ENCODE measurements at regions not wholly inside any gene's neighbourhood (a gene's known extent, or its start where the extent isn't known, plus 50 kb on each side); places are given as distances from the start of the nearest gene placed in this dataset.

- TF ChIP-seq, protein P1, sequence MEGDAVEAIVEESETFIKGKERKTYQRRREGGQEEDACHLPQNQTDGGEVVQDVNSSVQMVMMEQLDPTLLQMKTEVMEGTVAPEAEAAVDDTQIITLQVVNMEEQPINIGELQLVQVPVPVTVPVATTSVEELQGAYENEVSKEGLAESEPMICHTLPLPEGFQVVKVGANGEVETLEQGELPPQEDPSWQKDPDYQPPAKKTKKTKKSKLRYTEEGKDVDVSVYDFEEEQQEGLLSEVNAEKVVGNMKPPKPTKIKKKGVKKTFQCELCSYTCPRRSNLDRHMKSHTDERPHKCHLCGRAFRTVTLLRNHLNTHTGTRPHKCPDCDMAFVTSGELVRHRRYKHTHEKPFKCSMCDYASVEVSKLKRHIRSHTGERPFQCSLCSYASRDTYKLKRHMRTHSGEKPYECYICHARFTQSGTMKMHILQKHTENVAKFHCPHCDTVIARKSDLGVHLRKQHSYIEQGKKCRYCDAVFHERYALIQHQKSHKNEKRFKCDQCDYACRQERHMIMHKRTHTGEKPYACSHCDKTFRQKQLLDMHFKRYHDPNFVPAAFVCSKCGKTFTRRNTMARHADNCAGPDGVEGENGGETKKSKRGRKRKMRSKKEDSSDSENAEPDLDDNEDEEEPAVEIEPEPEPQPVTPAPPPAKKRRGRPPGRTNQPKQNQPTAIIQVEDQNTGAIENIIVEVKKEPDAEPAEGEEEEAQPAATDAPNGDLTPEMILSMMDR (IDR thresholded peaks at IDR 0.05): no peak
- Histone ChIP-seq H3K27ac (no peak overlapping the region), H3K36me3 (no peaks in the 10 kb centered on the region), H3K9me3 (no peaks in the 10 kb centered on the region), H3K4me1 (no peaks in the 10 kb centered on the region), H3K4me3 (no peak overlapping the region), H3K27me3 (no peaks in the 10 kb centered on the region)
- DNase-seq (no peak), ATAC-seq (no peak)
- intact Hi-C loops (cut with DNase I): no loop called here
These were observed 97.6 kb downstream of the NUDT12 start for GRCh38 chr5:103464835-103465484.

GRCh38 chr5:103463261-103463660 lies 99.3 kb downstream of the NUDT12 start:
- intact Hi-C loops (cut with DNase I): no loop called here
- Histone ChIP-seq H3K9me3 (no peaks in the 10 kb centered on the region), H3K4me3 (no peak overlapping the region), H3K27ac (no peak overlapping the region), H3K27me3 (no peaks in the 10 kb centered on the region), H3K36me3 (no peaks in the 10 kb centered on the region), H3K4me1 (no peaks in the 10 kb centered on the region)
- DNase-seq: no peak
- no peak for ATAC-seq
- TF ChIP-seq, protein P1 (IDR thresholded peaks at IDR 0.05): no peak

DNA sequence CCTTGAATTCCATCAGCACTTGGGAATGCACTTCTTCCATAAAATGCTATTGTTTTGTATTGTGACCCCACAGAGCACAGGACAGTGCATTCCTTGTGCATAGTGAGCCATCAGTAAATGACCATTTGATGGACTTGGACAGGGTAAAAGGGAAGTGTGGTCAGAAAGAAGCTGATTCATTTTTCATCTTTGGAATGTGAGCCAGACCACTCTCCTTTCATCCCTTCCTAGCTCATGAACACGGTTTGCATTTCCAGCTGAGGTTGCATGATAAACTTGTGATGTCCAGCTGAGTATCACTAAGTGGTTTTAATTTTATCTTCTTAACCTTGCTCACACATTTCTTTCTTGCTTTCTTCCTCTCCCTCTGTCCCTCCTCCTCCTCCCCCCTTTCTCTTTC lies 101.3 kb downstream of the NUDT12 start:
- TF ChIP-seq, protein P1 (IDR thresholded peaks at IDR 0.05): no peak
- Histone ChIP-seq H3K4me1 (no peaks in the 10 kb centered on the region), H3K27me3 (no peaks in the 10 kb centered on the region), H3K4me3 (no peak overlapping the region), H3K27ac (no peak overlapping the region), H3K36me3 (no peaks in the 10 kb centered on the region), H3K9me3 (no peaks in the 10 kb centered on the region)
- ATAC-seq (no peak), DNase-seq (no peak)
- intact Hi-C loops (cut with DNase I): no loop called here

GRCh38 chr5:103458497-103459040 lies 104.0 kb downstream of the NUDT12 start:
- Histone ChIP-seq H3K27ac (no peak overlapping the region), H3K27me3 (no peaks in the 10 kb centered on the region), H3K9me3 (no peaks in the 10 kb centered on the region), H3K4me1 (no peaks in the 10 kb centered on the region), H3K4me3 (no peak overlapping the region), H3K36me3 (no peaks in the 10 kb centered on the region)
- TF ChIP-seq, protein P1 (IDR thresholded peaks at IDR 0.05): no peak
- intact Hi-C loops (cut with DNase I): no loop called here
- ATAC-seq: no peak
- DNase-seq: no peak

GRCh38 chr5:103456476-103456875 lies 106.1 kb downstream of the NUDT12 start:
- Histone ChIP-seq H3K4me1 (no peaks in the 10 kb centered on the region), H3K36me3 (no peaks in the 10 kb centered on the region), H3K27me3 (no peaks in the 10 kb centered on the region), H3K27ac (no peak overlapping the region), H3K9me3 (no peaks in the 10 kb centered on the region), H3K4me3 (no peak overlapping the region)
- DNase-seq: no peak
- no peak for ATAC-seq
- intact Hi-C loops (cut with DNase I): no loop called here
- TF ChIP-seq, protein P1 (IDR thresholded peaks at IDR 0.05): no peak

Data from left lung (tissue), 4 donors.